DOHH2 (cell line): ENCODE measurements at regions not wholly inside any gene's neighbourhood (a gene's known extent, or its start where the extent isn't known, plus 50 kb on each side); places are given as distances from the start of the nearest gene placed in this dataset.

Experiments used
- H3F3A ChIP-seq: fragments of 200-600 bp; sonication (generic), shearing (Covaris generic); 2 replicates; pipeline ENCODE4 v1.6.0; 2016; ENCODE audit warnings: antibody characterized with exemption, mild to moderate bottlenecking; ENCODE audit not compliant: control insufficient read depth, insufficient read depth
- H3K27ac ChIP-seq: fragments of 200-600 bp; sonication (generic); 2 replicates; pipeline ENCODE4 v1.5.1; 2014; ENCODE audit warnings: low read depth, mild to moderate bottlenecking, low read length, moderate library complexity
- H3K27me3 ChIP-seq: fragments of 200-600 bp; sonication (generic); 2 replicates; pipeline ENCODE4 v1.6.1; 2014; ENCODE audit warnings: mild to moderate bottlenecking, low read length, mixed read lengths; ENCODE audit not compliant: control insufficient read depth
- H3K36me3 ChIP-seq: fragments of 200-600 bp; sonication (generic); 2 replicates; pipeline ENCODE4 v1.6.1; 2014; ENCODE audit warnings: mild to moderate bottlenecking, low read length, moderate library complexity, mixed read lengths; ENCODE audit not compliant: control insufficient read depth
- H3K4me1 ChIP-seq: fragments of 200-600 bp; sonication (generic); 2 replicates; pipeline ENCODE4 v1.6.1; 2014; ENCODE audit warnings: mild to moderate bottlenecking, low read length, mixed read lengths; ENCODE audit not compliant: control insufficient read depth
- H3K4me2 ChIP-seq: fragments of 200-600 bp; sonication (generic); 2 replicates; pipeline ENCODE4 v1.6.0; 2014; ENCODE audit warnings: mild to moderate bottlenecking, low read length, moderate library complexity
- H3K4me3 ChIP-seq: fragments of 200-600 bp; sonication (generic); 2 replicates; pipeline ENCODE4 v1.5.1; 2014; ENCODE audit warnings: mild to moderate bottlenecking, low read length, mixed read lengths
- H3K79me2 ChIP-seq: fragments of 200-600 bp; sonication (generic); 2 replicates; pipeline ENCODE4 v1.6.1; 2014; ENCODE audit warnings: mild to moderate bottlenecking, low read length, mixed read lengths; ENCODE audit not compliant: control insufficient read depth
- H3K9me2 ChIP-seq: fragments of 200-600 bp; sonication (generic); replicated peaks from 2 replicates; pipeline ENCODE4 v1.6.1; 2014; ENCODE audit warnings: mild to moderate bottlenecking, low read length, mixed read lengths; ENCODE audit not compliant: control insufficient read depth
- H3K9me3 ChIP-seq: fragments of 200-600 bp; sonication (generic); 2 replicates; pipeline ENCODE4 v1.6.1; 2014; ENCODE audit warnings: antibody characterized with exemption, low read length, mixed read lengths; ENCODE audit not compliant: control insufficient read depth, insufficient read depth
- H4K20me1 ChIP-seq: fragments of 200-600 bp; sonication (generic); 2 replicates; pipeline ENCODE4 v1.6.0; 2014; ENCODE audit warnings: low read depth, mild to moderate bottlenecking, antibody characterized with exemption, low read length, moderate library complexity; ENCODE audit not compliant: control insufficient read depth, insufficient read depth
- CTCF ChIP-seq: fragments of 200-600 bp; sonication (generic); IDR thresholded peaks from one replicate; pipeline ENCODE4 v1.5.1; 2014; ENCODE audit warnings: antibody characterized with exemption, mild to moderate bottlenecking, low read depth, low read length; ENCODE audit not compliant: poor library complexity, severe bottlenecking
- EZH2phosphoT487 ChIP-seq: fragments of 200-600 bp; sonication (generic); IDR thresholded peaks from 2 replicates; pipeline ENCODE4 v1.6.1; 2017; ENCODE audit warnings: borderline replicate concordance, mild to moderate bottlenecking, antibody characterized with exemption, low read length, moderate library complexity, mixed read lengths

- H3F3A ChIP-seq: no peaks in the 10 kb centered on the region
- no peaks in the 10 kb centered on the region for H3K9me2 ChIP-seq
- no peaks in the 10 kb centered on the region for H3K79me2 ChIP-seq
- H3K4me2 ChIP-seq: no peak overlapping the region
- no peak for TF ChIP-seq CTCF
- no peak for TF ChIP-seq EZH2phosphoT487
- H3K36me3 ChIP-seq: no peaks in the 10 kb centered on the region
- no peak overlapping the region for H3K4me3 ChIP-seq
- H4K20me1 ChIP-seq: no peaks in the 10 kb centered on the region
- no peaks in the 10 kb centered on the region for H3K9me3 ChIP-seq
- no peaks in the 10 kb centered on the region for H3K27me3 ChIP-seq
- H3K27ac ChIP-seq: no peak overlapping the region
- no peaks in the 10 kb centered on the region for H3K4me1 ChIP-seq
These were observed 580.7 kb downstream of the KCTD8 start for GRCh38 chr4:43867908-43868307.

- no peaks in the 10 kb centered on the region for H3K36me3 ChIP-seq
- no peaks in the 10 kb centered on the region for H4K20me1 ChIP-seq
- H3K4me3 ChIP-seq: no peak overlapping the region
- H3K9me2 ChIP-seq: no peaks in the 10 kb centered on the region
- H3K4me1 ChIP-seq: no peaks in the 10 kb centered on the region
- no peaks in the 10 kb centered on the region for H3F3A ChIP-seq
- H3K27me3 ChIP-seq: no peaks in the 10 kb centered on the region
- H3K27ac ChIP-seq: no peak overlapping the region
- no peaks in the 10 kb centered on the region for H3K9me3 ChIP-seq
- H3K79me2 ChIP-seq: no peaks in the 10 kb centered on the region
- no peak for TF ChIP-seq EZH2phosphoT487
- TF ChIP-seq CTCF: no peak
- H3K4me2 ChIP-seq: no peak overlapping the region
These were observed 573.0 kb downstream of the KCTD8 start for GRCh38 chr4:43875655-43876054.

- no peaks in the 10 kb centered on the region for H3K27me3 ChIP-seq
- no peak overlapping the region for H3K27ac ChIP-seq
- H3K9me3 ChIP-seq: no peaks in the 10 kb centered on the region
- H3K4me2 ChIP-seq: no peak overlapping the region
- no peaks in the 10 kb centered on the region for H3K79me2 ChIP-seq
- no peaks in the 10 kb centered on the region for H3F3A ChIP-seq
- no peaks in the 10 kb centered on the region for H3K4me1 ChIP-seq
- no peak overlapping the region for H3K4me3 ChIP-seq
- TF ChIP-seq CTCF (no peak), EZH2phosphoT487 (no peak)
- H4K20me1 ChIP-seq: no peaks in the 10 kb centered on the region
- H3K9me2 ChIP-seq: no peaks in the 10 kb centered on the region
- H3K36me3 ChIP-seq: no peaks in the 10 kb centered on the region
These were observed 566.1 kb downstream of the KCTD8 start for GRCh38 chr4:43882470-43882869.

GRCh38 chr4:43886196-43886595 lies 562.4 kb downstream of the KCTD8 start:
- Histone ChIP-seq H3F3A (no peaks in the 10 kb centered on the region), H3K9me2 (no peaks in the 10 kb centered on the region), H3K36me3 (no peaks in the 10 kb centered on the region), H3K79me2 (no peaks in the 10 kb centered on the region), H3K27me3 (no peaks in the 10 kb centered on the region), H4K20me1 (no peaks in the 10 kb centered on the region), H3K4me3 (no peak overlapping the region), H3K4me1 (no peaks in the 10 kb centered on the region), H3K4me2 (no peak overlapping the region), H3K9me3 (no peaks in the 10 kb centered on the region), H3K27ac (no peak overlapping the region)
- no peak for TF ChIP-seq EZH2phosphoT487
- TF ChIP-seq CTCF: no peak
